Sigmoid colon (tissue), 6 donors: ENCODE measurements at regions not wholly inside any gene's neighbourhood (a gene's known extent, or its start where the extent isn't known, plus 50 kb on each side); places are given as distances from the start of the nearest gene placed in this dataset.

ENCODE experiments used
- DNase-seq: peaks from one replicate; pipeline ENCODE4 v3.0.0-alpha.2; 2019
- H3K27ac ChIP-seq, 4 donors: fragments of 200-600 bp; sonication (generic); one replicate each; pipeline ENCODE4 v1.5.1; 2016 to 2019; ENCODE audit warnings: mild to moderate bottlenecking in 1 of 4
- H3K27me3 ChIP-seq, 3 donors: fragments of 200-600 bp; sonication (generic); one replicate each; pipeline ENCODE4 v1.5.1; 2019; ENCODE audit warnings: mild to moderate bottlenecking in 1 of 3
- H3K36me3 ChIP-seq, 4 donors: fragments of 200-600 bp; sonication (generic); one replicate each; pipeline ENCODE4 v1.5.1; 2016 to 2019
- H3K4me1 ChIP-seq, 4 donors: fragments of 200-600 bp; sonication (generic); one replicate each; pipeline ENCODE4 v1.5.1; 2017 to 2019
- H3K4me3 ChIP-seq, 4 donors: fragments of 200-600 bp; sonication (generic); one replicate each; pipeline ENCODE4 v1.5.1; 2017 to 2019; ENCODE audit warnings: mild to moderate bottlenecking in 2 of 4, moderate library complexity in 1 of 4
- H3K9me3 ChIP-seq, 4 donors: fragments of 200-600 bp in 3 of 4; sonication (generic) in 3 of 4; one replicate each; pipeline versions ENCODE4 v1.5.1 to v1.6.1; 2013 to 2019
- EP300 ChIP-seq, 4 donors: sonication (generic); formaldehyde crosslinking; IDR thresholded peaks; one replicate each; pipeline ENCODE4 v1.6.1; 2017; ENCODE audit warnings: antibody characterized with exemption in 4 of 4
- POLR2A ChIP-seq, 2 donors: fragments of 450-650 bp; IDR thresholded peaks; one replicate each; pipeline ENCODE4 v1.6.1; 2016; ENCODE audit warnings: antibody characterized with exemption in 2 of 2, mild to moderate bottlenecking in 2 of 2, moderate library complexity in 2 of 2
- POLR2AphosphoS5 ChIP-seq, 4 donors: sonication (generic); formaldehyde crosslinking; IDR thresholded peaks; one replicate each; pipeline ENCODE4 v1.6.1; 2017; ENCODE audit warnings: antibody characterized with exemption in 4 of 4
- WGBS, 2 donors: extraction: QIAGEN DNeasy Blood & Tissue Kit; methylation state at CpG; one replicate each; pipeline ENCODE4 v1.1.7; 2013; 5-methylcytosine and 5-hydroxymethylcytosine counted together
- intact Hi-C: fragments of 100-400 bp; cut with DNase I; formaldehyde crosslinking; loops from one replicate; pipeline ENCODE4 v1.15.1; 2023
- TF ChIP-seq, protein P1 (sequence below), 4 experiments: fragments of 450-650 bp in 3 of 4; fragments of 200-600 bp in 1 of 4; IDR thresholded peaks; one replicate each; pipeline ENCODE4 v1.5.1; 2016 to 2019; ENCODE audit warnings: antibody characterized with exemption in 4 of 4, mild to moderate bottlenecking in 3 of 4, moderate library complexity in 2 of 4
- donor health status: healthy with polysubstance abuse.
- donor health status: healthy.

DNA sequence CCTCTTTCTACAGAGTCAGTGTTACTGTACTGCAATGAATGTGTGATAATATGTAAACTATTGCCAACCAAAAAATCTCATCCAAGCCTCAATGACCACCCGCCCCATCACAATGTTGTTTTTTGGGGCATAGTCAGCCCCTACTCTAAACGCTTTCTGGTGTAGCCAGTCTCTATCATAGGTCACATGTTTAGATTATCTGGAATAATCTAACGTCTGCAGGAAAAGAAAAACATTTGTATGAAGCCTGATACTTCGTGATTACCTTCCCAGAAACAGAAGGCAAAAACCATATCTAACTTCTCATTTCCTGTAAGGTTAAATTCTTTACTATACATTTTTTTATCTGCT is 1331.8 kb upstream of the GBE1 start:
- H3K4me3 ChIP-seq, result no peak overlapping the region
- intact Hi-C loops, result no loop called here
- H3K27ac ChIP-seq, result no peak overlapping the region
- no peak for DNase-seq
- no peak for TF ChIP-seq POLR2AphosphoS5 (IDR thresholded peaks at IDR 0.05)
- no peak for TF ChIP-seq POLR2A (IDR thresholded peaks at IDR 0.05)
- TF ChIP-seq, protein P1, sequence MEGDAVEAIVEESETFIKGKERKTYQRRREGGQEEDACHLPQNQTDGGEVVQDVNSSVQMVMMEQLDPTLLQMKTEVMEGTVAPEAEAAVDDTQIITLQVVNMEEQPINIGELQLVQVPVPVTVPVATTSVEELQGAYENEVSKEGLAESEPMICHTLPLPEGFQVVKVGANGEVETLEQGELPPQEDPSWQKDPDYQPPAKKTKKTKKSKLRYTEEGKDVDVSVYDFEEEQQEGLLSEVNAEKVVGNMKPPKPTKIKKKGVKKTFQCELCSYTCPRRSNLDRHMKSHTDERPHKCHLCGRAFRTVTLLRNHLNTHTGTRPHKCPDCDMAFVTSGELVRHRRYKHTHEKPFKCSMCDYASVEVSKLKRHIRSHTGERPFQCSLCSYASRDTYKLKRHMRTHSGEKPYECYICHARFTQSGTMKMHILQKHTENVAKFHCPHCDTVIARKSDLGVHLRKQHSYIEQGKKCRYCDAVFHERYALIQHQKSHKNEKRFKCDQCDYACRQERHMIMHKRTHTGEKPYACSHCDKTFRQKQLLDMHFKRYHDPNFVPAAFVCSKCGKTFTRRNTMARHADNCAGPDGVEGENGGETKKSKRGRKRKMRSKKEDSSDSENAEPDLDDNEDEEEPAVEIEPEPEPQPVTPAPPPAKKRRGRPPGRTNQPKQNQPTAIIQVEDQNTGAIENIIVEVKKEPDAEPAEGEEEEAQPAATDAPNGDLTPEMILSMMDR (IDR thresholded peaks at IDR 0.05), result no peak
- TF ChIP-seq EP300 (IDR thresholded peaks at IDR 0.05), result no peak
- WGBS, 2 donors, result 21 to 51% methylated on average over 4 of the region's 4 CpGs
- no peaks in the 10 kb centered on the region for H3K27me3 ChIP-seq
- H3K4me1 ChIP-seq, result no peaks in the 10 kb centered on the region
- no peaks in the 10 kb centered on the region for H3K36me3 ChIP-seq
- peaks cover 0 to 3% (median 0%) of the 10 kb centered on the region in 4 donors for H3K9me3 ChIP-seq

DNA sequence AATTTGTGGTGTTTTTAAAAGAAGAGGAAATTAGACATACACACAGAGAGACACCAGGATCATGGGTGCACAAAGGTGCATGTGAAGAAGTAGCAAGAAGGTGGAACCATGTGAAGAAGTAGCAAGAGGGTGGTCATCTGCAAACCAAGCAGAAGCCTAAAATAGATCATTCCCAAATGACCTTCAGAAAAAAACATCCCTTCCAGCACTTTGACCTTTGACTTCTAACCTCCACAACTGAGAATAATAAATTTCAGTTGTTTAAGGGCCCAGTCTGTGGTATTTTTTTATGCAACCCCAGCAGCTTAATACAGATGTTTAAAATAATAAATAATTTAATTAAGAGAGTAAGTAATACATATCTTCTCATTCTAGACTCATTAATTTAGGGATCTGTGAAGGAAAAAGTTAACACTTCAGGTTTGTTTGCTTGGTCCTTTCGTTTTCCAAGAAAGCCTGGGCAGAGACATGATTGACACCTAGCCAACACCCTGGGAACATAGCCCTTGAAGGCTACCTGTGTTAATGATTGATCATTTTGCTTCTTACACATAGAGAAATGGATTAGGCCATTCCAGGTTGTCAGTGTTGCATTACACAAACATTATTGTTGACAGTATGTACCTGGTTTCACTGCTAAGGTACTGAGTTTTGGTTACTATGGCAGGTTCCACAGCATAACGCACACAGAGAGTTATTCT is 1331.2 kb upstream of the GBE1 start:
- 14 to 68% methylated on average over 2 of the region's 2 CpGs for WGBS, 2 donors
- Histone ChIP-seq H3K27me3 (no peaks in the 10 kb centered on the region), H3K27ac (no peak overlapping the region), H3K4me3 (no peak overlapping the region), H3K9me3 (peaks cover 0 to 3% (median 0%) of the 10 kb centered on the region in 4 donors), H3K36me3 (no peaks in the 10 kb centered on the region), H3K4me1 (no peaks in the 10 kb centered on the region)
- intact Hi-C loops, result no loop called here
- TF ChIP-seq POLR2AphosphoS5 (IDR thresholded peaks at IDR 0.05) (no peak), POLR2A (IDR thresholded peaks at IDR 0.05) (no peak), EP300 (IDR thresholded peaks at IDR 0.05) (no peak)
- TF ChIP-seq, protein P1 (IDR thresholded peaks at IDR 0.05), result no peak
- no peak for DNase-seq

DNA sequence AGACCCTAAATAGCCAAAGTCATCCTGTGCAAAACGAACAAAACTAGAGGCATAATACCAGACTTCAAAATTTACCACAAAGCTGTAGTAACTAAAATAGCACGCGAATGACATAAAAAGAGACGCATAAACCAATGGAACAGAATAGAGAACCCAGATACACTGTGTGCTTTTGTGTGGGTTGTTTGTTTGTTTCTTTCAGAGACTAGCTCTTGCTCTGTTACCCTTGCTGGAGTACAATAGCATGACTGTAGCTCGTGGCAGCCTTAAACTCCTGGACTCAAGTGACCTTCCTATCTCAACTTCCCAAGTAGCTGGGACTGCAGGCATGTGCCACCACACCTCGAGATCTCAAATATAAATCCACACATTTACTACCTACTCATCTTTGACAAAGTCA is 1314.6 kb upstream of the GBE1 start:
- intact Hi-C loops, result no loop called here
- Histone ChIP-seq H3K9me3 (no peaks in the 10 kb centered on the region), H3K27ac (no peak overlapping the region), H3K27me3 (no peaks in the 10 kb centered on the region), H3K36me3 (no peaks in the 10 kb centered on the region), H3K4me1 (no peaks in the 10 kb centered on the region), H3K4me3 (no peak overlapping the region)
- DNase-seq, result no peak
- 68 to 77% methylated on average over 6 of the region's 6 CpGs for WGBS, 2 donors
- TF ChIP-seq POLR2AphosphoS5 (IDR thresholded peaks at IDR 0.05) (no peak), EP300 (IDR thresholded peaks at IDR 0.05) (no peak), POLR2A (IDR thresholded peaks at IDR 0.05) (no peak)
- TF ChIP-seq, protein P1 (IDR thresholded peaks at IDR 0.05), result no peak

DNA sequence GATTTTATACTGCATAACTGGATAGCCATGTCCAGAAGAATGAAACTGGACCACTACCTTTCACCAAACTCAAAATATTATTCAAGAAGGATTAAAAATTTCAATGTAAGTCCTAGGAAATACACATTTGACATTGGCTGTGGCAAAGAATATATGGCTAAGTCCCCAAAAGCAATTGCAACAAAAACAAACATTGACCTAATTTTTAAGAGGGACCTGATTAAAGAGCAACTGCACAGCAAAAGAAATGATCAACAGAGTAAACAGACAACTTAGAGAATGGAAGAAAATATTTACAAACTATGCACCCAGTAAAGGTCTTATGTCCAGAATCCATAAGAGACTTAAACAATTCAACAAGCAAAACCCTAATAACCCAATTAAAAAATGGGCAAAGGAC is 1313.0 kb upstream of the GBE1 start:
- TF ChIP-seq POLR2A (IDR thresholded peaks at IDR 0.05) (no peak), POLR2AphosphoS5 (IDR thresholded peaks at IDR 0.05) (no peak), EP300 (IDR thresholded peaks at IDR 0.05) (no peak)
- TF ChIP-seq, protein P1 (IDR thresholded peaks at IDR 0.05), result no peak
- Histone ChIP-seq H3K4me3 (no peak overlapping the region), H3K36me3 (no peaks in the 10 kb centered on the region), H3K27me3 (no peaks in the 10 kb centered on the region), H3K27ac (no peak overlapping the region), H3K9me3 (no peaks in the 10 kb centered on the region), H3K4me1 (no peaks in the 10 kb centered on the region)
- intact Hi-C loops, result no loop called here
- DNase-seq, result no peak
